Transverse colon (tissue), 4 donors: ENCODE measurements at regions not wholly inside any gene's neighbourhood (a gene's known extent, or its start where the extent isn't known, plus 50 kb on each side); places are given as distances from the start of the nearest gene placed in this dataset.

Experiments used
- DNase-seq: peaks from one replicate; pipeline ENCODE4 v3.0.0-alpha.2; 2019
- H3K27ac ChIP-seq, 4 donors: fragments of 200-600 bp; sonication (generic); 2 replicates each; pipeline ENCODE4 v1.5.1; 2016 to 2018; ENCODE audit warnings: inconsistent platforms in 4 of 4
- H3K27me3 ChIP-seq: fragments of 200-600 bp; sonication (generic); 2 replicates; pipeline ENCODE4 v1.5.1; 2017; ENCODE audit warnings: inconsistent platforms
- H3K36me3 ChIP-seq, 4 donors: fragments of 200-600 bp; sonication (generic); 2 replicates each; pipeline ENCODE4 v1.5.1; 2017 to 2019; ENCODE audit warnings: inconsistent platforms in 4 of 4
- H3K4me1 ChIP-seq, 4 donors: fragments of 200-600 bp; sonication (generic); 2 replicates each; pipeline ENCODE4 v1.5.1; 2017 to 2020; ENCODE audit warnings: inconsistent platforms in 4 of 4
- H3K4me3 ChIP-seq, 4 donors: fragments of 200-600 bp; sonication (generic); 1 replicate in 1 of 4; 2 replicates in 3 of 4; pipeline versions ENCODE4 v1.5.1 to v1.6.1; 2017 to 2019; ENCODE audit warnings: inconsistent platforms in 4 of 4
- H3K9me3 ChIP-seq, 2 donors: fragments of 200-600 bp; sonication (generic); 2 replicates each; pipeline ENCODE4 v1.5.1; 2017 to 2019; ENCODE audit warnings: inconsistent platforms in 2 of 2
- CTCF ChIP-seq, 5 experiments: fragments of 200-600 bp in 3 of 5; fragments of 450-650 bp in 2 of 5; sonication (generic) in 3 of 5; IDR thresholded peaks; 1 replicate in 2 of 5; 2 replicates in 3 of 5; pipeline ENCODE4 v1.5.1; 2016 to 2017; ENCODE audit warnings: antibody characterized with exemption in 5 of 5, inconsistent platforms in 3 of 5, mild to moderate bottlenecking in 2 of 5, moderate library complexity in 1 of 5
- EP300 ChIP-seq: sonication (generic); formaldehyde crosslinking; IDR thresholded peaks from one replicate; pipeline ENCODE4 v1.6.1; 2017; ENCODE audit warnings: antibody characterized with exemption, low read depth
- POLR2A ChIP-seq: fragments of 450-650 bp; IDR thresholded peaks from one replicate; pipeline ENCODE4 v1.6.1; 2016; ENCODE audit warnings: antibody characterized with exemption, mild to moderate bottlenecking, moderate library complexity
- POLR2AphosphoS5 ChIP-seq, 3 donors: sonication (generic); formaldehyde crosslinking; IDR thresholded peaks; one replicate each; pipeline ENCODE4 v1.6.1; 2016; ENCODE audit warnings: antibody characterized with exemption in 3 of 3
- WGBS, 2 donors: methylation state at CpG; one replicate each; pipeline ENCODE4 v1.1.5; 2018; ENCODE audit warnings: low coverage in 1 of 2; 5-methylcytosine and 5-hydroxymethylcytosine counted together
- in situ Hi-C, 4 donors: fragments of 200-750 bp; cut with MboI; loops; one replicate each; pipeline versions ENCODE4 v1.15.0 to v1.15.1; 2017; ENCODE audit warnings: low sequenced_read_pairs in 3 of 4, low pct_ligation_motif_present in 1 of 4, low pct_unique_long_range_greater_than_20kb in 1 of 4
- intact Hi-C: fragments of 100-400 bp; cut with DNase I; formaldehyde crosslinking; loops from one replicate; pipeline ENCODE4 v1.15.1; 2023; ENCODE audit warnings: low total_unique reads

GRCh38 chr12:97994746-97995484 lies 520.5 kb upstream of the TMPO start:
- no peak for TF ChIP-seq EP300
- TF ChIP-seq POLR2AphosphoS5 (IDR thresholded peaks at IDR 0.05), result no peak
- no peak for TF ChIP-seq CTCF (IDR thresholded peaks at IDR 0.05)
- no peak for TF ChIP-seq POLR2A
- H3K4me1 ChIP-seq, result no peaks in the 10 kb centered on the region
- no peak for DNase-seq
- no peak overlapping the region for H3K27ac ChIP-seq
- WGBS, 2 donors, result 82 to 87% methylated on average over 2 of the region's 2 CpGs
- no peaks in the 10 kb centered on the region for H3K36me3 ChIP-seq
- no peaks in the 10 kb centered on the region for H3K9me3 ChIP-seq
- no peak overlapping the region for H3K4me3 ChIP-seq
- intact Hi-C loops (no loop called here), in situ Hi-C loops (no loop called here)
- H3K27me3 ChIP-seq, result no peaks in the 10 kb centered on the region

- in situ Hi-C loops (no loop called here), intact Hi-C loops (no loop called here)
- no peaks in the 10 kb centered on the region for H3K4me1 ChIP-seq
- 55% methylated on average over 2 of the region's 2 CpGs; no CpG with 5 or more reads in 1 of the 2 donors for WGBS, 2 donors
- no peaks in the 10 kb centered on the region for H3K36me3 ChIP-seq
- H3K27ac ChIP-seq, result no peak overlapping the region
- H3K9me3 ChIP-seq, result no peaks in the 10 kb centered on the region
- no peaks in the 10 kb centered on the region for H3K27me3 ChIP-seq
- DNase-seq, result no peak
- TF ChIP-seq CTCF (IDR thresholded peaks at IDR 0.05) (no peak), EP300 (no peak), POLR2AphosphoS5 (IDR thresholded peaks at IDR 0.05) (no peak), POLR2A (no peak)
- H3K4me3 ChIP-seq, result no peak overlapping the region
Observed at GRCh38 chr12:97995559-97995958, 519.8 kb upstream of the TMPO start.

GRCh38 chr12:98001430-98001829 lies 514.0 kb upstream of the TMPO start:
- Histone ChIP-seq H3K4me3 (no peak overlapping the region), H3K9me3 (no peaks in the 10 kb centered on the region), H3K27ac (no peak overlapping the region), H3K4me1 (no peaks in the 10 kb centered on the region), H3K27me3 (no peaks in the 10 kb centered on the region), H3K36me3 (no peaks in the 10 kb centered on the region)
- in situ Hi-C loops, result no loop called here
- TF ChIP-seq EP300 (no peak), CTCF (IDR thresholded peaks at IDR 0.05) (no peak), POLR2A (no peak), POLR2AphosphoS5 (IDR thresholded peaks at IDR 0.05) (no peak)
- intact Hi-C loops, result no loop called here
- no peak for DNase-seq
- 45 to 48% methylated on average over 3 of the region's 3 CpGs for WGBS, 2 donors

- Histone ChIP-seq H3K27ac (no peak overlapping the region), H3K4me1 (no peaks in the 10 kb centered on the region), H3K27me3 (no peaks in the 10 kb centered on the region), H3K9me3 (no peaks in the 10 kb centered on the region), H3K4me3 (no peak overlapping the region), H3K36me3 (no peaks in the 10 kb centered on the region)
- intact Hi-C loops, result no loop called here
- peak; percentile 8 for DNase-seq
- no peak for TF ChIP-seq EP300
- TF ChIP-seq CTCF (IDR thresholded peaks at IDR 0.05), result peak in 1 of 5 experiments; percentile 27
- in situ Hi-C loops, result no loop called here
- 23 to 33% methylated on average over 8 to 9 of the region's 9 CpGs for WGBS, 2 donors
Observed at GRCh38 chr12:98002887-98003493, 512.4 kb upstream of the TMPO start.
